GM20000 (cell line): ENCODE measurements at regions not wholly inside any gene's neighbourhood (a gene's known extent, or its start where the extent isn't known, plus 50 kb on each side); places are given as distances from the start of the nearest gene placed in this dataset.

Source experiments
- DNase-seq: peaks from one replicate; pipeline ENCODE4 v3.0.0; 2012; ENCODE audit warnings: low spot score
- CTCF ChIP-seq: IDR thresholded peaks from 2 replicates; pipeline ENCODE4 v1.5.1; 2012; ENCODE audit warnings: mild to moderate bottlenecking, control low read depth; ENCODE audit errors: extremely low read depth, missing control alignments

- DNase-seq = no peak
- no peak for TF ChIP-seq CTCF
Measured at GRCh38 chr14:99099051-99099787, 172.8 kb downstream of the BCL11B start.

- no peak for TF ChIP-seq CTCF
- DNase-seq = no peak
Measured at GRCh38 chr14:99100497-99101270, 171.3 kb downstream of the BCL11B start.

DNA sequence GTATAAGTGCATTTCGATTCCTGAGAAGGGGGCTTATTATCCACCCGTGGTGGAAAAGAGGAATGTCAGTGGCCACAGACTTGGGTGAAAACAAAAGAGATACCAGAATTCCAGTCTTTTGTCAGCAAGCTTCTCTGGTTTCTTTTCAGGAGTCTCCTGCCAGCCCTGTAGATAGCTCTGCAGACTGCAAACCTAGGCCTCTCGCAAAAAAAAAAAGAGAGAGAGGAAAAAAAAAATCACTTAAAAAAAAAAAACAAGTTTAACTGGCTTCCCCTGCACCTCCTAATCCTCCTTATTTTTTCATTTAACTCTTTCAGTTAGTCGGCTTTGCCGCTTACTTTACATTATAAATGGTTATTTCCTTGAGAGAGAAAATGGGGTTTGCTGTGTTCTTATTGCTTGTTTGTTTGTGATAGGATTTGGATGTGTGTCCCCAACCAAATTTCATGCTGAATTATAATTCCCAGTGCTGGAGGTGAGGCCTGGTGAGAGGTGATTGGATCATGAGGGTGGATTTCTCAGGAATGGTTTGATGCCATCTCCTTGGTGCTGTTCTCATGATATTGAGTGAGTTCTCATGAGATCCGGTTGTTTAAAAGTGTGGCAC is 170.0 kb downstream of the BCL11B start:
- no peak for TF ChIP-seq CTCF
- no peak for DNase-seq

DNA sequence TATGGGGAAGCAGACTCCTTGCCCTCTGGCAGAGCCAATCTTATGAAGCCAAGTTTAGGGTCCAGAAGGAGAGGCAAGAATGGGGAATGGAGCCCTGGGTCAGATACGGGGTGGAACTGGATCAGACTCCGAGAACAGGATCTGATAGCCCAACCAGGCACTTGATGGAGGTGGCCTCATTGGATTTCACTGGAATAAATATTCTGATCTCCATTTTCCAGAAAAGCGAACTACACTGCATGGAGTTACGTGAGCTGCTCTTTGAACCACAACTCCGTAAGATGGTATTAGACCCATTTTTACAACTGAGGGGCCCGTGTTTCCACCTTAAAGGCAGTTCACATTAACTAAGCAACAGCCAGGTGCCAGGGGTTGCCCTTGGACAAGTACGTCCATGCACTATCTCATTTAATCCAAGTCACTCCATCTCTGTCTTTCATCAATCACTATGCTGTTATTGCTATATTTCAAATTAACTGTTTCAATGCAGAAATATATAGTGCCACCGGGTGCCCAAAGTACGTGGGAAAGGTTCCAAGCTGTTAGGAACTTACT is 155.2 kb downstream of the BCL11B start:
- TF ChIP-seq CTCF = no peak
- no peak for DNase-seq

DNA sequence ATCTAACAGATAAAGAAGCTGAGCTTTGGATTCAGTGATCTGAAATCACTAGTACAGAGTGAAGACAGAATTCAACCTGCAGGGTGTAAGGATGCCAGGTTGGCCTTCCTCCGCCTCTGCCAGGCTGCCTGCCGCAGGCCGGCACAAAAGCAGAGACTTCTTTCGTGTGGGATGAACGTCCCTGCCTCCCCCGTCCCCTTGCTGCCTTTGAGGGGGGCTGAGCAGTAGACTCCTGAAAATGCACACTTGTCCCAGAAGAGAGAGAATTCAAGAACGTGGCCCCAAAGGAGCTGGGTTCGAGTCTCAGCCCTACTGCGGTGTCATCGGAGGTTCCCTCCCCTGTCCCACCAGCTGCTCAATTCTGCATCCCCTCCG is 154.3 kb downstream of the BCL11B start:
- no peak for TF ChIP-seq CTCF
- DNase-seq = no peak

DNA sequence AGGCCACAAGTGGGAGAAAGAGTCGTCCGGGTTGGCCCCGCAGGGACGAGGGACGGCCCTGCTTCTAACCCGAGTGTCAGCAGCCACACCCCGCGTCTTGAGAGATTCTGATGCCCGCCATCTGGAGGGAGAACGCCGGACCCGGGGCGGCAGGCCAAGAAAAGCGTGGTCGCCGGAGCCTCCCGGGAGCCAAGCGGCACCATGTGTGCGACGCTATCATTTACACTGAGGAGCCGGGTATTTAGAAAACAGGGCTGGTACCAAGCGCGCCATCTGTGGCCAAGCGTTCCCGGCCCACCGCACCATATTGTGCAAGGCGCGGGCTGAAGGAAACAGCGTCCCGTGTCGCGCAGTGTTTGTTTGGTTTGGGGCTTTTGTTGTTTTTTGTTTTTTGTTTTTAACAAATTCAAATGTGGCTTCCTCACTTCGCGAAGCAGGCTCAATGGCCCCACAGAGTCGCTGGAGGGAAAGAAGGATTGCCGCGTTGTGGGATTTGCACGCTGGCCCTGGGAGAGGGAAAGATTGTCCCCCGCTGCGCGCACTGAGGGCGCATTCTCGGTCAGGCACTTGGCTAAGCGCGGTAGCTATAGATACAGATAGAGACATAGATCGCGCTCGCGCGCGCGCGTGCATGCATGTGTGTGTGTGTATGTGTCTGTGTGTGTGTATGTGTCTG is 153.8 kb downstream of the BCL11B start:
- no peak for TF ChIP-seq CTCF
- DNase-seq = no peak

- no peak for DNase-seq
- TF ChIP-seq CTCF = no peak
Measured at GRCh38 chr14:99118946-99119345, 153.1 kb downstream of the BCL11B start.
